HCT116 (cell line): ENCODE measurements at regions not wholly inside any gene's neighbourhood (a gene's known extent, or its start where the extent isn't known, plus 50 kb on each side); places are given as distances from the start of the nearest gene placed in this dataset.

Source experiments
- ATAC-seq: fragments of 200-7000 bp; cut with Tn5 transposase; 2 replicates; pipeline ENCODE4 v1.9.1; 2020; ENCODE audit warnings: mild to moderate bottlenecking, moderate library complexity
- BruUV-seq: library from RNA; stranded (reverse); fragments of 400-500 nt; replicated peaks from 2 replicates; lab custom pipeline; 2021; lab: Mats Ljungman, UMichigan
- CTCF ChIA-PET: fragments of 300-600 bp; sonication (Branson Sonifier 250); formaldehyde crosslinking; loops from one replicate; lab custom pipeline; 2021; ENCODE audit warnings: antibody characterized with exemption; lab: Charles Lee
- POLR2A ChIA-PET: fragments of 300-600, 350-600 bp; sonication (Branson Sonifier 250); formaldehyde crosslinking; loops from one replicate; lab custom pipeline; 2021; ENCODE audit warnings: antibody characterized with exemption; lab: Charles Lee
- RAD21 ChIA-PET, 2 experiments: fragments of 300-600 bp; sonication (Branson Sonifier 250); formaldehyde crosslinking; loops; one replicate each; lab custom pipeline; 2023; ENCODE audit warnings: low total read pairs in 2 of 2; ENCODE audit not compliant: uncharacterized antibody in 2 of 2, unreplicated experiment in 2 of 2, low non-redundant PET in 1 of 2; lab: Charles Lee
- DNase-seq: peaks from one replicate; pipeline ENCODE4 v3.0.0-alpha.2; 2010; ENCODE audit warnings: low read depth, low spot score
- H2AFZ ChIP-seq: fragments of 200-600 bp; shearing (Covaris generic), sonication (generic); 2 replicates; pipeline ENCODE4 v1.6.1; 2017; ENCODE audit warnings: low read depth, mixed run types, mixed read lengths, antibody characterized with exemption, low read length; ENCODE audit not compliant: poor library complexity, severe bottlenecking
- H3K27ac ChIP-seq: 2 replicates; pipeline ENCODE4 v1.5.1; 2012; ENCODE audit warnings: low read depth, low read length
- H3K27me3 ChIP-seq: fragments of 200-600 bp; sonication (generic); 2 replicates; pipeline ENCODE4 v1.6.1; 2016; ENCODE audit warnings: mixed run types, low read length, mixed read lengths; ENCODE audit not compliant: insufficient read depth
- H3K36me3 ChIP-seq, 2 experiments: fragments of 200-500 bp in 1 of 2; fragments of 200-600 bp in 1 of 2; sonication (Bioruptor generic) in 1 of 2; sonication (generic) in 1 of 2; 2 replicates each; pipeline versions ENCODE4 v1.5.1 to v1.6.1; 2014 to 2016; ENCODE audit warnings: low read length in 2 of 2, inconsistent platforms in 1 of 2, mixed read lengths in 1 of 2, mixed run types in 1 of 2; ENCODE audit not compliant: insufficient read depth in 2 of 2, control insufficient read depth in 1 of 2
- H3K4me1 ChIP-seq, 2 experiments: fragments of 200-600 bp in 1 of 2; sonication (generic) in 1 of 2; 2 replicates each; pipeline versions ENCODE4 v1.5.1 to v1.6.1; 2012 to 2017; ENCODE audit warnings: low read length in 2 of 2, inconsistent platforms in 1 of 2, mild to moderate bottlenecking in 1 of 2, mixed read lengths in 1 of 2, mixed run types in 1 of 2, moderate library complexity in 1 of 2; ENCODE audit not compliant: insufficient read depth in 2 of 2, control insufficient read depth in 1 of 2
- H3K4me2 ChIP-seq: fragments of 200-600 bp; sonication (generic); 2 replicates; pipeline ENCODE4 v1.6.1; 2017; ENCODE audit warnings: mixed run types, low read length, mixed read lengths
- H3K4me3 ChIP-seq, 2 experiments: fragments of 200-600 bp in 1 of 2; sonication (generic) in 1 of 2; replicated peaks in 1 of 2; 2 replicates each; pipeline ENCODE4 v1.5.1; 2011 to 2016; ENCODE audit warnings: low read length in 2 of 2, control low read depth in 1 of 2, low read depth in 1 of 2, mild to moderate bottlenecking in 1 of 2, mixed read lengths in 1 of 2, mixed run types in 1 of 2
- H3K79me2 ChIP-seq: fragments of 200-600 bp; sonication (generic); 2 replicates; pipeline ENCODE4 v1.6.1; 2017; ENCODE audit warnings: mild to moderate bottlenecking, mixed run types, low read length, moderate library complexity, mixed read lengths; ENCODE audit not compliant: insufficient read depth
- H3K9ac ChIP-seq: fragments of 200-600 bp; sonication (generic); 2 replicates; pipeline ENCODE4 v1.6.1; 2016; ENCODE audit warnings: low read length, mixed read lengths
- H3K9me2 ChIP-seq: fragments of 200-600 bp; sonication (generic), shearing (Covaris generic); 2 replicates; pipeline ENCODE4 v1.6.1; 2017; ENCODE audit warnings: mixed run types, mild to moderate bottlenecking, moderate library complexity; ENCODE audit not compliant: insufficient read depth
- H3K9me3 ChIP-seq, 2 experiments: fragments of 200-500 bp in 1 of 2; fragments of 200-600 bp in 1 of 2; sonication (Bioruptor generic) in 1 of 2; sonication (generic) in 1 of 2; 2 replicates each; pipeline ENCODE4 v1.6.1; 2014 to 2017; ENCODE audit warnings: low read length in 2 of 2, mixed read lengths in 2 of 2, inconsistent platforms in 1 of 2, low read depth in 1 of 2, mild to moderate bottlenecking in 1 of 2, mixed run types in 1 of 2, moderate library complexity in 1 of 2; ENCODE audit not compliant: control insufficient read depth in 1 of 2, insufficient read depth in 1 of 2
- H4K20me1 ChIP-seq: fragments of 200-600 bp; sonication (generic), shearing (Covaris generic); 2 replicates; pipeline ENCODE4 v1.6.1; 2017; ENCODE audit warnings: mixed run types, mild to moderate bottlenecking, moderate library complexity; ENCODE audit not compliant: insufficient read depth
- CBX3 ChIP-seq: IDR thresholded peaks from 2 replicates; pipeline ENCODE4 v1.6.1; 2012; ENCODE audit warnings: low read depth
- CTCF ChIP-seq, 3 experiments: fragments of 200-600 bp in 1 of 3; sonication (generic) in 1 of 3; IDR thresholded peaks in 2 of 3; conservative IDR thresholded peaks in 1 of 3; 2 replicates each; pipeline ENCODE4 v1.5.1; 2012 to 2017; ENCODE audit warnings: low read depth in 2 of 3, low read length in 2 of 3, antibody characterized with exemption in 1 of 3, borderline replicate concordance in 1 of 3, control low read depth in 1 of 3, mild to moderate bottlenecking in 1 of 3, mixed read lengths in 1 of 3, mixed run types in 1 of 3, moderate library complexity in 1 of 3; ENCODE audit not compliant: insufficient read depth in 1 of 3
- EGR1 ChIP-seq: IDR thresholded peaks from 2 replicates; pipeline ENCODE4 v1.6.1; 2012; ENCODE audit warnings: low read depth
- ELF1 ChIP-seq: IDR thresholded peaks from 2 replicates; pipeline ENCODE4 v1.6.1; 2012; ENCODE audit warnings: low read depth, borderline replicate concordance
- EZH2 ChIP-seq: fragments of 200-600 bp; sonication (generic); IDR thresholded peaks from 2 replicates; pipeline ENCODE4 v1.6.1; 2017; ENCODE audit warnings: antibody characterized with exemption, mixed run types
- EZH2phosphoT487 ChIP-seq: fragments of 200-600 bp; IDR thresholded peaks from 2 replicates; pipeline ENCODE4 v1.6.1; 2018; ENCODE audit warnings: antibody characterized with exemption, borderline replicate concordance
- POLR2AphosphoS5 ChIP-seq: IDR thresholded peaks from 2 replicates; pipeline ENCODE4 v1.6.1; 2011; ENCODE audit warnings: mild to moderate bottlenecking, low read depth, low read length, moderate library complexity
- RAD21 ChIP-seq: IDR thresholded peaks from 2 replicates; pipeline ENCODE4 v1.6.1; 2012; ENCODE audit warnings: low read depth, mild to moderate bottlenecking
- intact Hi-C: fragments of 100-400 bp; cut with micrococcal nuclease; formaldehyde crosslinking; loops from 2 replicates; pipeline ENCODE4 v1.10.0; 2022

- Histone ChIP-seq H2AFZ (no peak overlapping the region), H3K4me3 (no peak overlapping the region), H3K79me2 (no peaks in the 10 kb centered on the region), H3K27me3 (no peaks in the 10 kb centered on the region), H3K4me1 (no peaks in the 10 kb centered on the region), H3K36me3 (no peaks in the 10 kb centered on the region), H3K4me2 (no peak overlapping the region), H3K9ac (no peak overlapping the region), H3K9me2 (no peaks in the 10 kb centered on the region), H3K27ac (no peak overlapping the region), H3K9me3 (peaks cover 8 to 10% of the 10 kb centered on the region in 2 experiments; a peak in 2 of 4 replicates), H4K20me1 (no peaks in the 10 kb centered on the region)
- CTCF ChIA-PET = no interaction called here
- no peak for TF ChIP-seq CBX3
- TF ChIP-seq EZH2 = no peak
- no peak for TF ChIP-seq RAD21
- no peak for TF ChIP-seq EZH2phosphoT487
- TF ChIP-seq ELF1 = no peak
- POLR2A ChIA-PET = no interaction called here
- ATAC-seq (no peak), DNase-seq (no peak)
- BruUV-seq = no TSS peak
- intact Hi-C loops = no loop called here
- RAD21 ChIA-PET = no interaction called here
Measured at GRCh38 chr16:62391940-62392339, 355.7 kb upstream of the CDH8 start.

GRCh38 chr16:62391134-62391533, 354.9 kb upstream of the CDH8 start:
- CTCF ChIA-PET = no interaction called here
- no peaks in the 10 kb centered on the region for H3K27me3 ChIP-seq
- no peak overlapping the region for H3K4me2 ChIP-seq
- H3K79me2 ChIP-seq = no peaks in the 10 kb centered on the region
- POLR2A ChIA-PET = no interaction called here
- ATAC-seq = no peak
- DNase-seq = no peak
- TF ChIP-seq EZH2 (no peak), EGR1 (no peak), POLR2AphosphoS5 (no peak), ELF1 (no peak), CTCF (IDR thresholded peaks at IDR 0.05 in 2 of 3, conservative IDR thresholded peaks at IDR 0.05 in 1 of 3; ENCODE audit: borderline replicate concordance in 1 of 3, insufficient read depth in 1 of 3, low read depth in 2 of 3, low read length in 2 of 3) (no peak)
- H3K9me2 ChIP-seq = no peaks in the 10 kb centered on the region
- no peak overlapping the region for H3K9ac ChIP-seq
- no peaks in the 10 kb centered on the region for H3K36me3 ChIP-seq
- H2AFZ ChIP-seq = no peak overlapping the region
- intact Hi-C loops = no loop called here
- H3K9me3 ChIP-seq = peaks cover 10 to 14% of the 10 kb centered on the region in 2 experiments; a peak in 2 of 4 replicates
- BruUV-seq = no TSS peak
- H3K4me3 ChIP-seq = no peak overlapping the region
- RAD21 ChIA-PET = no interaction called here
- H4K20me1 ChIP-seq = no peaks in the 10 kb centered on the region; the same call in 1 of the 2 replicates
- no peak overlapping the region for H3K27ac ChIP-seq
- H3K4me1 ChIP-seq = no peaks in the 10 kb centered on the region
